Vagina (tissue), 2 donors: ENCODE measurements at regions not wholly inside any gene's neighbourhood (a gene's known extent, or its start where the extent isn't known, plus 50 kb on each side); places are given as distances from the start of the nearest gene placed in this dataset.

Experiments used
- POLR2A ChIP-seq, 2 donors: fragments of 450-650 bp; IDR thresholded peaks; one replicate each; pipeline ENCODE4 v1.6.1; 2017; ENCODE audit warnings: antibody characterized with exemption in 2 of 2, mild to moderate bottlenecking in 2 of 2, moderate library complexity in 2 of 2
- POLR2AphosphoS5 ChIP-seq, 2 donors: sonication (generic); formaldehyde crosslinking; IDR thresholded peaks; one replicate each; pipeline ENCODE4 v1.9.0; 2017; ENCODE audit warnings: antibody characterized with exemption in 2 of 2, mild to moderate bottlenecking in 2 of 2, low read depth in 1 of 2; ENCODE audit not compliant: insufficient read depth in 1 of 2
- TF ChIP-seq, protein P1 (sequence below), 3 experiments: fragments of 450-650 bp in 2 of 3; fragments of 200-600 bp in 1 of 3; sonication (generic) in 1 of 3; IDR thresholded peaks; one replicate each; pipeline ENCODE4 v1.5.1; 2017 to 2019; ENCODE audit warnings: antibody characterized with exemption in 3 of 3, mild to moderate bottlenecking in 2 of 3, moderate library complexity in 2 of 3

DNA sequence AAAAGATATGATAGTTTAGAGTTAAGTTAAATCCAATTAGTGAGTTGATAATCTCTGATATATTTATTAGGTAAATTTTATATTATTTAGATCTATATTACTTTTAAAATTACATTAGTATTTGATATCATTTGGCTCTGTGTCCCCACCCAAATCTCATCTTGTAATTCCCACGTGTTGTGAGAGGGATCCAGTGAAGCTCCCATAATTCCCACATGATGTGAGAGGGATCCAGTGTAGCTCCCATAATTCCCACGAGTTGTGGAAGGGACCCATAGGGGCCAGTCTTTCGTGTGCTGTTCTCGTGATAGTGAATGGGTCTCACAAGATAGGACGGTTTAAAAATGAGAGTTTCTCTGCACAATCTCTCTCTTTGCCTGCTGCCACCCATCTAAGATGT, 1183.6 kb downstream of the NSUN3 start:
- TF ChIP-seq POLR2A (IDR thresholded peaks at IDR 0.05) (no peak), POLR2AphosphoS5 (IDR thresholded peaks at IDR 0.05; ENCODE audit: insufficient read depth in 1 of 2, low read depth in 1 of 2) (no peak)
- TF ChIP-seq, protein P1, sequence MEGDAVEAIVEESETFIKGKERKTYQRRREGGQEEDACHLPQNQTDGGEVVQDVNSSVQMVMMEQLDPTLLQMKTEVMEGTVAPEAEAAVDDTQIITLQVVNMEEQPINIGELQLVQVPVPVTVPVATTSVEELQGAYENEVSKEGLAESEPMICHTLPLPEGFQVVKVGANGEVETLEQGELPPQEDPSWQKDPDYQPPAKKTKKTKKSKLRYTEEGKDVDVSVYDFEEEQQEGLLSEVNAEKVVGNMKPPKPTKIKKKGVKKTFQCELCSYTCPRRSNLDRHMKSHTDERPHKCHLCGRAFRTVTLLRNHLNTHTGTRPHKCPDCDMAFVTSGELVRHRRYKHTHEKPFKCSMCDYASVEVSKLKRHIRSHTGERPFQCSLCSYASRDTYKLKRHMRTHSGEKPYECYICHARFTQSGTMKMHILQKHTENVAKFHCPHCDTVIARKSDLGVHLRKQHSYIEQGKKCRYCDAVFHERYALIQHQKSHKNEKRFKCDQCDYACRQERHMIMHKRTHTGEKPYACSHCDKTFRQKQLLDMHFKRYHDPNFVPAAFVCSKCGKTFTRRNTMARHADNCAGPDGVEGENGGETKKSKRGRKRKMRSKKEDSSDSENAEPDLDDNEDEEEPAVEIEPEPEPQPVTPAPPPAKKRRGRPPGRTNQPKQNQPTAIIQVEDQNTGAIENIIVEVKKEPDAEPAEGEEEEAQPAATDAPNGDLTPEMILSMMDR (IDR thresholded peaks at IDR 0.05), result no peak
